Right lung (tissue), 2 donors: ENCODE measurements at regions not wholly inside any gene's neighbourhood (a gene's known extent, or its start where the extent isn't known, plus 50 kb on each side); places are given as distances from the start of the nearest gene placed in this dataset.

ENCODE experiments used
- DNase-seq, 2 donors: peaks; one replicate each; pipeline ENCODE4 v3.0.0-alpha.2; 2013

DNA sequence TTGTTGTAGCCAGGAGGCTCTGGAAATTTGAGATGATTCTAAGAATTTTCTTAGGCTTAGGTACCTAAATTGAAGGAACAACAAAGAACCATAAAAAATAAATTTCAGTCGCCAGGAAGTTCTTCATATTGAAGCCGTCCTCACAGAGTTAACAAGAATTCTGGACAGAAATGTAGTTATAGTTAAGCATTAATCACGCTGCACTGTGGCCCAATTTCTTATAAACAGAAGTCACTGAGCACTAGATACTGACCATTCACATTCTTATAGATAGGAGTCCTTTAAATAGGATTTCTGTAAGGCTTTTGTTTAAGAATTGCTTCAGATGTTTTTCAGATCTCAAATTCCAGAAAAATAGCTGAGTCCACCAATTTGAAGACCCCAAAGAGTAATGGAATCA lies 256.2 kb upstream of the PITRM1 start:
- DNase-seq = no peak

DNA sequence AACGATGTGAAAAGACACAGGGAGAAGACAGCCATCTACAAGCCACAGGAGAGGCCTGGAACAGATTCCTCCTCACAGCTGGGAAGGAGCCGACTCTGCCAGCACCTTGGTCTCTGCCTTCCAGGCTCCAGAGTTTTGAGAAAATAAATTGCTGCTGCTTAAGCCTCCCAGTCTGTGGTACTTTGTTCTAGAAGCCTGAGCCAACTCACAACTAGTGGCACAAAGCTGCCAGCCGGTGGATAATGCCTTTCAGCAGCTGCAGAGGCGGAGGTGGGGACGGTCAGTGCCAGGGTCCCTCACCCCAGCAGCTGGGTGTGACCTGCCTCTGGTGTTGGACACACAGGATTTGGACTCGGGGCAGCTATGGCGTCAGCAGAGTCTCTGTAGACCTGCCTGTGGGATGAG lies 255.4 kb upstream of the PITRM1 start:
- DNase-seq = no peak

DNA sequence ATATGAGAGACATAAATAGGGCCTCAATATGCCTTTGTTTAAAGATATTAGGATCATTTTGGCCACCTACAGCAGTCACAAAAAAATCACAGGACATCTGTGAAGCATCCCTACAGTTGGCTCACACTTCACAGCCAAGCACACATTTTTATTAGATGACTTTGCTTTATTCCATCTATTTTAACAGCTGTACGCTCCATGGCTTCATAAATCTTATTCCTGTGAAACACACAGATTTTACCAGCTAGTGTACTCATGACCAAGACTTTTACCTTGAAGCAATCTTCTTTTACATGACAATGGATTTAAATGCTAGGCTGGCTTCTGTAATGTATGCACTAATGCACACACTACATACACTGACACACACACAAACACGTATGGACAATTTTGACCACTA lies 254.8 kb upstream of the PITRM1 start:
- no peak for DNase-seq

DNA sequence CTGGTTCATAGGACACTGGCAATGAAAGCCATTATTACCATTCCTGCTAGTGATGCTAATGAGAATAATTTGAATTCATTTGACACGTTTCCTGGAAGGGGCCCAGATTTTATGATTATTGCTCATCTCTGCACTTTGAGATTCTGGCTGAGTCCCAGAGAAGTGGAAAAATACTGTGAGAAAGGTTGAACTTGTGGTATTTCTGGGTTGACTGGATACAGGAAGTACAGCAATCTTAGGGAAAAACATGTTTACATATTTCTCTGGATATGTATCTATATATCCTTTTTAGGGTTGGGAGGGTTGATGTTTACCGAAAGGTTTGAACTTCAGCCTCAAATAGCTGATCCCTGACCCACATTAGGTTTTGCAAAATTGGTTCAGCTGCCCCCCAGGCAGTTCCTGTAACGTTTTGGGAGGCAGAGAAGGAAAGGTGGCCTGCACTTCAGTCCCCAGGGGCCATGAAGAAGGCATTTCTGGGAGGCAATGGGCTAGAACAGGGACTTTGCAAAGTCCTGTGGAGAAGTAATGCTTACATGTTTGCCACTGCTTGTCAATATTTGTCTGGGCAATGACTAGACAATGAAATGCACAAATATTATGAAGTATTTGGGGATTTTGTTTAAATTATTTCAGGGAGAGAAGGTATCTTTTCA lies 253.7 kb upstream of the PITRM1 start:
- no peak for DNase-seq

DNA sequence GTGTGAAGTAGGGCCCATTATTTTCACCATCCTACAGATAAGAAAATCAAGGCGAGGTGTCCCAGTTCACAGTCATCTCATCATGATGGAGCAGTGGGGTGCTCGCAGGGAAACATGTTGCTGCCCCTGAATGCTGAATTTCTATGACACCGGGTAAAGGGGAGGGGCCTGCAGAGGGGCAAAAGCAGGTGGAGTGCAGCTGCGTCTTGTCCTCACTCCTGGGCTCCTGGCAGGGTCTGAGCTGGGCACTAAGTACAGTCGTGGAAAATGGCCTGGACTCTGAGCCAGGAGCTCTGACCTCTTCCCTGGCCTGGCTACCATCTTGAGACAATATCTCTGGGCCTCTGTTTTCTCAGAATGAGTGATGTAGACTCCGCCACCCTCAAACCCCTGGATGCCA lies 253.1 kb upstream of the PITRM1 start:
- DNase-seq = no peak

DNA sequence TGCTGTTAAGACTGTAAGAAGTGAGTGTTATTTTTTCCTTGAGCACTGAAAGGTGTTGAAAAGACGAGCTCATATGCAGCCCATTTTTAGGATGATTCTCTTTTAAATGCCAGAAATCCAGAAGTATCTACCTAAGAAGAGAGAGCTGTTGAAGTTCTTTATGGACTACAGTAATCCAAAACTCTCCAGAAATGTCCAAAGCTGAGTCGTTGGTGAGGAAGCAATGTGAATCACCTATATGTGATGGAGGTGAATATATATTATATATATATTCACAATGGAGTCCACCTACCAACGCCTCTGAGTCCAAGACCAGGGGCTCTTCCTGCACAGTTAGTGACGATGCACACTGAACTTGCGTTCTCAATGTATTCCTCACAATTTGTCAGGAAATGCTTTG lies 252.7 kb upstream of the PITRM1 start:
- no peak for DNase-seq

DNA sequence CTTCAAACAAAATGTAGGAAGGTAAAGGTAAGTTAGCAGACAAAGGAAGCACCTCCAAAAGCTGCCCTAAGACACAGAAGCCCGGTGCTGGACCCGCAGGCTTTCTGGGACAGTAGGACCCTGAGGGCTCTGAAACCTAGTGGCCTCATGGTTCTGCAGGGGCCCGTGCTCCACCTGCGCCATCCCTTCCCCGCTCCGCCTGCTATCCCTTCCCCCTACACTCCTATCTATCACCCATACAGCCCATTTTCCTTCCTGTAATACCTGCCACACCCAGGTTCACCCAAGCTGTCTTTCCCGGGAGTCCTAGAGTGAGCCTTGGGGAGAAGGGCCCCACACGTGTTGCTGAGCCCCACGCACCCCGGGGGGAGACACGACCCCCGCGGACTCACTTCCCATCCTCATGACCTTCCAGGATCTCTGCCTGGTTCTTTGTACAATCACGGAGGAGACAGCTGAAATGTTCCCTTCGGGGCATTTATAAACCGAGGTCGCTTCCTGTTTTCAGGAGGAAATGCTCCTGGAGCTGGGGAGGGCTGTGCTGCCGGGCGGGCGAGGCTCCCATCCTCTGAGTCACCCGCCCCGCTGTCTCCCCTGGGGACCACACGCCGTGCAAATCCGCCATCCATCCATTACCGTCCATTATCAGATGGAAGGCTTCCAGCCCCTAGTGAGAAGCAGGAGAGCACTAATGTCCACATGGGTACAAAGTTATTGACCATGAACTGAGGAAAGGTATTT lies 251.7 kb upstream of the PITRM1 start:
- no peak for DNase-seq

DNA sequence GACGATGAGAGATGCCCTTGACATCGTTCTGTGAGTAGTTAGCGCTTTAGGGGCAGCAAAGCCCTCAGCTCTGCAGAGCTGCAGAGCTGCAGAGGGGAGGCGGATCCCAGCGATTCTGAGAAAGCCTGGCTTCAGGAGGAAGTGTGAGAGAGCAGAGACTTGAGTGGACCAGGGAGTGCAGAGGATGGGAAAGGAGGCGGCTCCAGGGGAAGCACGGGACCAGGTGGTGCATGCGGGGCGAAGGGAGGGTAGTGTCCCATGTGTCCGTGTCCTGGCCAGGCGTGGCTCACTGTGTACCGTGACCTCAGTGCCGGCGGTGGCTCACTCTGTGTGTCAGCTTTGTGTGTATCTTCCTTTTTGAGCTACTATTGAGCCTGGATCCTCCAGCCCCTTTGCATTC lies 250.8 kb upstream of the PITRM1 start:
- no peak for DNase-seq

DNA sequence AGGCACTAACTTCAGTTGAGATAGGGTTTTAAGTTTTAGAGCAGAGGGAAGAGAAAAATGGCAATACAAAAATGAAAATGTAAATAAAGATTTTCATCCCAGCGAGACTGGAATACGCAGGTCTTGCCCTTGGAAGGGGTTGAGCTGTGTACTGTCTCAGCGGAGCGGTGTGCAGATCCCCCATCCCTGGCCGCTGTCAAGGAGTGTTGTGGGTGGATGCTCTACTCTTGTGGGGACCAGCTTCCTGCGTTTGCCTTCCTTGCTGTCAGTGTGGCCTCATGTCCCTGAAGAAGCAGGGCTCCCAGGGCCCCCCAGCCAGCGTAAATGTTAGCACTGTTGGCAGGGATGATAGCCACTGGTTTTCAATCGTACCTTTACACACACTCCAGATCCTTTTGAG lies 249.7 kb upstream of the PITRM1 start:
- no peak for DNase-seq

DNA sequence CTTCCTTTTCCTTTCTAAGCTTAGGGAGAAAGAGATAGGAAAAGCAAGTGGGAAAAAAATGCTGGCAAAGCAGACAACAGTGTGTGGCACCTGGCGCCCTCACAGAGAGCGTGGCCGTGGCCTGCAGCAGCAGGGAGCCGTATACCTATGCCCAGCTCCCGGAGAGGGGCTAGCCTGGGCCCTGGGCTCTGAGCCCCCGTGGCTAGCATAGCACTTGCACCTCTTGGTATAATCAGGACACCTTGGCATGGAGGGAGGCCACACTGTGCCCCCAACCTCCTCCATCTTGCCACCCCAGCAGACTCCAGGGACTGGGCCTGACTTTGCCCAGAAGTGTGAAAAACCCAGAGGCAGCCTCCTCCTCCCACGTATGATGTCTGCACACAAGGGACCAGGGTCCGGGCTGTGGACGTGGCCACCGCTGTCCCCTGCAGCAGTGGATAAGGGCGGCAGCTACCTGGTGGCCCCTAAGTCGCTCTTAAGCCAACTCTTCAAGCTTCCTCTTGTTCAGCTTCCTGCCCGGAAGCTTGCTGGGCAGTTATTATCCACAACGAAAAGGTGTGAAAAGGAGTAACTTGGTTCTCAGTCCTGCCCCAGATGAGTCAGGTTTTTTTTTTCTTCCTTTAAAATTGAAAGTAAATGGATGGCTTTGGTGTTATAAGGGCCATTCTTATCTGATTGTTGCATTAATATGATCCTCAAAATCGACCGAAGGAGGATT lies 249.1 kb upstream of the PITRM1 start:
- no peak for DNase-seq

DNA sequence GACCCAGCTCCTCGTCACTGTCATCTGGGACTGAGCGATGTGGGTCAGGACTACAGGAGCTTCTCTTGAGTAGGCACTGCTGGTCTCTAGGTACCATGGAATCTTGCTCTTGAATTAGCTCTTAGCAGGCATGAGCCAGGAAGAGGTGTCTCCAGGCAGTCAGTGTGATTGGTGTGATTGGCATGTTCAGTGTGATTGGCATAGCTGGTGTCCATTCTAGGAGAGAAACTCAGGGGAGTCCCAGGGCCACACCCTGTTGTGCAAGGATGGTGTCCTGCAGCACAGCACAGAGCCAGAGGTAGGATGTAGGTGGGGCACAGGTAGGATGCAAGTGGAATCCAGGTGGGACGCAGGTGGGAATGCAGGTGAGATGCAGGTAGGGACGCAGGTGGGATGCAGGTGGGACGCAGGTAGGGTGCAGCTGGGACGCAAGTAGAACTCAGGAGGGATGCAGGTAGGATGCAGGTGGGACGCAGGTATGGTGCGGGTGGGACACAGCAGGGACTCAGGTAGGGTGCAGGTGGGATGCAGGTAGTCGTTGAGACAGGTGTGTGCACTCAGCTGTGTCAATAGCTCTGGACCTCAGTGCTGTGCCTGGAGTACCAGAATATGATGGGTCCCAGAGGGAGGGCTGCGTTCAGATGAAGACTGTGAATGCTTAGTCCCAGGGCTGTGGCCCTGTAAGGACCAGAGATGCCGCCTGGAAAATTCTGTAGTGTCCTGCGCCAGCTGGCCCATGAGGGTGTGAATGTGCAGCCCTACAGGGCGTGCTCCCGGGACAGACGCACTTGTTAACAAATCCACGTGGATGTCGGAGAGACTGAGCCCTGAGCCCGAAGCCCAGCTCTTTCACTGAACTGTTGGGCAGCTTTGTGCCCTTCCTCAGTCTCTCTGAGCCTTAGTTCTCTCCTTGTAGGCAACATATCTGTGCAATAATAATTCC lies 248.2 kb upstream of the PITRM1 start:
- no peak for DNase-seq

DNA sequence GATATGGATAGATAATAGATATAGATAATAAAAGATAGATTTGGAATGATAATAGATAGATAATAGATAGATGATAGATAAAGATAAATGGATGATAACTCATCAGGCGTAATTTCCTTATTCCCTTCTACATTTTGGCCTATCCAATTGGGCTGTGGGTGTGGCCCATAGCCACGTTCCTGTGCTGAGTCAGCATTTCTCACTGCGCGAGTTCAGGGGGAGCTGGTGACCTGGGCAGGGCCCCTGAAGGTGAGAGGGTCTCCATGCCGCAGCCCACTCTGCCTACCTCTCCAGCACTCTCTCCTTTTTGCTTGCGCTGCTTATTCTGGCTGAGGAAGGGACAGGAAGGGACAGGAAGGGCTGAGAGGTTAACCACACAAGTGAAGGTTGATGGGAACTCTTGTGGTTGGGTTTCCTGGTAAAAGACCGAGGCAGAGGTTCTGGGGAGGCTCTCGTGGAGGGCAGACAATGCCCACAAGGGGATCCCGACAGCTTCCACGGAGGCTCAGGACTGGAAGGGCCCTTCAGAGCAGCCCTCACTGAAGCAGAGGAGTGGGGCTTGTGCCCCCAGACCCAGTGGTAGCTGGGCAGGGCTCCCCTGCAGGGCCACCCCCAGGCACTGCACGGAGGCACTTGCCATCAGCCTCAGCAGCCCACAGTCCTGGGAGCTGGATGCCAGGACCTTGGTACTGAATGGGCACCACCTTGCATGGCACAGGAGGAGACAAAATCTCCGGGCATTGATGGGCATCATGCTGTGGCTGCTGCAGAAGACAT lies 247.3 kb upstream of the PITRM1 start:
- no peak for DNase-seq

DNA sequence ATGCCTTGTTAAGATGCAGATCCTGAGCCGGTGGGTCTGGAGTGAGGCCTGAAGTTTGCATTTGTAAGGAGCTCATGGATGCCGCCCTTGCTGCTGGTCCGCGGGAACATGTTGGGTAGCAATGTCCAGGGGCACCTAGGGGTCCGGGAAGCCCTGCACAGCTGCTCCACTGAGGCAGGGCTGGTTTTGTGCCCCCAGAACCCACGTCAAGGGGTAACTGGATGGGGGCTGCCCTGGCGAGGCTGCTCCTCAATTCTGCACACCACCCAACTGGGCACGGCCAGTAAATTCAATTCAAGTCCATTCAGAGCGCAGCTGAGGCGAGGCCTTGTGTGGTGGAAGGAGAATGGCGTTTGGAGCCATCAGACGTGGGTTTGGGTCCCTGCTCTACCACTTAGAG lies 246.3 kb upstream of the PITRM1 start:
- no peak for DNase-seq

DNA sequence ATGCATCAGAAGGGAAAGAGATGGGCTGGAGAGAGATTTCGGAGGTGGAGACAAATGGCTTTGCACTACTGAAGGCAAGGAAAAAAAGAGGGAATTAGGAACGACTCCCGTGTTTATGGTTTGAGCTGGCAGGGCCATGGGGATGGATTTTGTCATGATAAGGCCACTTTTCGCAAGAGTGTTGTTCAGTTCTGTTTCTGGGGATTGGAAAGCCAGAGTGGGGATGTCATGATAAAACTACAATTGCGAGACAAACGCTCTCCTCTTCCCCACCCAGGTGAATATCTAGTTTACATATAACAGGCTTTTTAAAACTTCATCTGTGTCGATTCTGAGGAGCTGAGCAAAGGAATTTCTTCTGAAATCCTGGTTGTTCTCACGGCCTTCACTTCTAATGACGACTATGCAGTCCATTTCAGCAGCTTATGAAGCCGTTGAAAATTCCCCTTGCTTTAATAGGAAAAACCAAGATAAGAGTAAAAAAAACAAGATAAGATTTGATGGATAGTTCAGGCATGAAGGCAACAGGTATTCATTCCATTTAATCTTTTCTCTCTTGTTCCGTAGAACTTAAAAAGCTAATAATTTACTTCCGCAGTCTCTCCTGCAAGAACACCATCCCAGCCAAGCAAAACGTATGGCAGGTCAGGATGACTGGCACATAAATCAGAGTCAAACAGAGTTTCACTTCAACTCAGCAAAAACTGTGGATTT lies 245.6 kb upstream of the PITRM1 start:
- DNase-seq = no peak

DNA sequence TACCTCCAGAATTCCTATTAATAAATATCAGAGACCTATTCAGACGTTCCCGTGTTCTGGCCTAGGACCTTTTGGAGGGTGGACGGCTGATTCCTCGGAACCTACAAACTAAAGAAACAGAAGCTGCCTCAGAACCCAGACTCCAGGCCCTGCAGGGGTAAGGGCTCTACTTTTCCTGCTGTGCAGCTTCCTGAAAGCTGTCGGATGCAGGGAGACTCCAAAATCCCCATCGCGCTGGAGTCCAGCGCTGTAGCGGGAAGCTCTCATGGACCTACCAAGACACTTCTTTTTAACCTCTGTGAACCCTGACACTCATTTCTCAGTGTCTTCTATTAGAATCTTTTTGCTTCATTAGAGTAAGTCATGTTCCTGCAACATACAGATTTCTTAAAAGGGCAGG lies 244.5 kb upstream of the PITRM1 start:
- no peak for DNase-seq

DNA sequence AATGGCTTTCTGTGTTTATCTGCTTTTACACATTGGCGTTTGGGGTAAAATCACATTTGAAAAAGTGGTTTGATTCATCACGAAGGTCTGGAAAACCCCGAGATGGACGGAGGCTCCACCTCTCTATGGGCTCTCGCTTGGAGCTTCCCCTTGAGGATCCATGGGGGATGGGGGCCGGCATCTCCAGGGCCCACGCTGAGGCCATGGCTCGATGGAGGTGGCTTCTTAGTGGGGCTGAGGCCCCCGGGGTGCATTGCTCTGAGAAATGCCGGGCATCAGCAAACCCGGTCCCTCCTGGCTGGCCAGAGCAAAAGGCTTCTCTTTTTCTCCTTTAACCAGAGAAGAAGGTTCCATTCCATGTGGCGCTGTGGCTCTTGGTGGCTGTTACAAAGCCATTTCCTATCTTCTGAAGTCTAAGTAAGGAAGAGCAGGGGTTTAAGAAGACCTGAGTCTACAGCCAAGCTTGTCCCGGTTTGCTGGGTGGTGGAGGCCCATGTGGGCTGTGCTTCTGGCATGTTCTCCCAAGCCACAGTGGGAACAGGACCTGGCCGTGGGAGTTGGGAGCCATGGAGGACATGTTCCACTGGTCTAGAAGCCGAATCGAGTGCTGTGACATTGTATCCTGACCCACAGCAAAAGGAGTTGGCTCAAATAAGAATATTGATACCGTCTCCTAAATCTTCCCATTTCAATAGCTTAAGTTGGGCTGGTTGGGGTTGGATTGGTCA lies 243.5 kb upstream of the PITRM1 start:
- no peak for DNase-seq

DNA sequence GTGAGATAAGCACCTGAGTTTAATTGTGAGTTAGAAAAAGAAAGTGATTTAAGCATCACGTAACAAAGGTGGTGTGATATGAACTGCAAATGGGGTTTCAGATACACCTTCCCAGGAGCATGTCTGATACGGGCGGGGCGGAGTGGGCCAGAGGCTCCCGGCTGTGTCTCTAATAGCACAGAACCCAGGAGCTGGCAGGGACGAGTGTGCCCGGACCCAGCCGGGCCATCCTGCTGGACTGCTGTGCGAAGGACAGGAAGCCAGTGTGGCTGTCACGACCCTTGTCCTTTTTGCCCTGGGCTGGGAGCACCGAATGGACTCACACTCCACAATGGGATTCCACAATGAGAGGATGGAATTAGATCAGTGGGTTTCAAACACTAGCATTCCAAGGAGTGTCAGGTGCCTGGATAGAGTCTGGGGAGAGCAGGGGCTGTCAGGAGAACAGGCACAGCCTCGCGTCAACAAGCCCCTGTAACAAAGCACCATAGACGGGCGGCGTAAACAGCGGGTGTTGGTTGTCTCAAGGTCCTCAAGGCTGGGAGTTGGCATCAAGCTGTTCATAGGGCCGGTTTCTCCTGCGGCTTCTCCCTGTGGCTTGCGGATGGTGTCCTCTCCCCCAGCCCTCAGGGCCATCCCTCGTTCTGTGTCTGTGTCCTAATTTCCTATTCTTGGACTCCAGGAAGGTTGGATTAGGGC lies 242.6 kb upstream of the PITRM1 start:
- no peak for DNase-seq

DNA sequence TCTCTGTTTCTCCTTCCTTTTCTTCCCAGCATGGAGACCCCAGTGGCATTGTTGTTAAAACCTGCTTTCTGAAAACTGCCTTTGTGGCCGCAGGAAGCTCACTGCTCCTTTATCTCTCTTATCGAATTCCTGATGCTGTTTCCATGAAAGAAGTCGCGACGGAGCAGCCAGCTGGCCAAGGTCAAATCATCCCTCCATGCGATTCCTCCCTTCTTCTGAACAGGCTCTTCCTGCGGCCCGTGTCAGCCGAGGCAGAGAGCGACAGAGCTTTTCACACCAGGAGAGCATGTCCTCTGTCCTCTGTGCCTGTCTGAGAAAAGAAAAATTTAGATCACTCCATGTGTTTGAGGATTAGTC lies 242.1 kb upstream of the PITRM1 start:
- no peak for DNase-seq

DNA sequence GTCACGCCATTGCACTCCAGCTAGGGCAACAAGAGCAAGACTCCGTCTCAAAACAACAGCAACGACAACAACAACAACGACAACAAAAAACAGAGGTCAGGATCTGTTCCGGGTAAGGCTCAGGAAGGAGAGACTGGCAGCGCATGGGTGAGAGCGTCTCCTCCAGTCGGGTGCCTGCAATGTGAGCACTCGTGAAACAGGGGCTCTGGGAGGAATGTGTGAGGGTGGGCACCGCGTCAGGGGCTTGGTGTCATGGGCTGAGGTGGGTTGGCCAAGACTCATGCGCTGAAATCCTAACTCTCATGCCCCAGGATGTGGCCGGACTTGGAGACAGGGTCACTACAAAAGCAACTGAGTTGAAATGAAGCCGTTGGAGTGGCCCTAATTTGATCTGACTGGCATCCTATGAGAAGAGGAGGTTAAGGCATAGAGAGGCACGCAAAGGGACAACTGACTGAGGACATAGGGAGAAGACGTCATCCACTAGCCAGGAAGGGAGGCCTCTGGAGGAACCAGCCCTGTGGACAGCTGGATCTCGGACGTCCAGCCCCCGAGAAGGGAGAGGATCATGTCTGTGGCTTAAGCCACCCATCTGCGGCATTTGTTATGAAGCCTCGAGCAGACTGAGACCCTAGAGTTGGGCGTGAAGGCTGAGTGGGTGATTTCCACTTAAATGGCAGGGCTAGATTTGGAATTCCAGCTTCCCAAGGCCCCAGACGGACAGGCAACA lies 241.5 kb upstream of the PITRM1 start:
- DNase-seq = no peak
